A673 (cell line): ENCODE measurements at regions not wholly inside any gene's neighbourhood (a gene's known extent, or its start where the extent isn't known, plus 50 kb on each side); places are given as distances from the start of the nearest gene placed in this dataset.

ENCODE experiments used
- BruUV-seq: library from RNA; stranded (reverse); fragments of 400-500 nt; replicated peaks from 2 replicates; lab custom pipeline; 2021; lab: Mats Ljungman, UMichigan
- CTCF ChIA-PET: fragments of 300-600 bp; sonication (Branson Sonifier 250); formaldehyde crosslinking; loops from one replicate; lab custom pipeline; 2022; ENCODE audit warnings: antibody characterized with exemption; lab: Charles Lee
- POLR2A ChIA-PET: fragments of 300-600 bp; sonication (Branson Sonifier 250); formaldehyde crosslinking; loops from one replicate; lab custom pipeline; 2022; ENCODE audit warnings: antibody characterized with exemption; ENCODE audit not compliant: low non-redundant PET; lab: Charles Lee
- DNase-seq: peaks from one replicate; pipeline ENCODE4 v3.0.0-alpha.2; 2015; ENCODE audit warnings: low spot score
- H3K27ac ChIP-seq: fragments of 200-600 bp; sonication (generic); 2 replicates; pipeline ENCODE4 v1.5.1; 2016; ENCODE audit warnings: mixed run types, low read depth, mild to moderate bottlenecking, mixed read lengths, antibody characterized with exemption, low read length; ENCODE audit not compliant: poor library complexity, severe bottlenecking
- H3K27me3 ChIP-seq: fragments of 200-600 bp; sonication (generic); replicated peaks from 2 replicates; pipeline ENCODE4 v1.6.1; 2017; ENCODE audit warnings: mixed run types, low read depth, mild to moderate bottlenecking, mixed read lengths, antibody characterized with exemption, low read length; ENCODE audit not compliant: insufficient read depth, poor library complexity
- H3K36me3 ChIP-seq: fragments of 200-600 bp; sonication (generic); 2 replicates; pipeline ENCODE4 v1.6.1; 2016; ENCODE audit warnings: mixed run types, mild to moderate bottlenecking, mixed read lengths, antibody characterized with exemption, low read length; ENCODE audit not compliant: insufficient read depth, poor library complexity, severe bottlenecking
- H3K4me1 ChIP-seq: fragments of 200-600 bp; sonication (generic); 2 replicates; pipeline ENCODE4 v1.6.1; 2017; ENCODE audit warnings: mixed run types, mild to moderate bottlenecking, mixed read lengths, antibody characterized with exemption, low read length; ENCODE audit not compliant: insufficient read depth, poor library complexity, severe bottlenecking
- H3K4me3 ChIP-seq: fragments of 200-600 bp; sonication (generic); 2 replicates; pipeline ENCODE4 v1.5.1; 2016; ENCODE audit warnings: low read depth, mixed run types, mild to moderate bottlenecking, mixed read lengths, low read length; ENCODE audit not compliant: poor library complexity, severe bottlenecking
- H3K9me3 ChIP-seq: fragments of 200-600 bp; sonication (generic); 2 replicates; pipeline ENCODE4 v1.6.1; 2016; ENCODE audit warnings: mixed run types, low read depth, mild to moderate bottlenecking, mixed read lengths, antibody characterized with exemption, low read length; ENCODE audit not compliant: poor library complexity, severe bottlenecking
- CTCF ChIP-seq: fragments of 300-800, 200-600 bp; sonication (generic); conservative IDR thresholded peaks from 2 replicates; pipeline ENCODE4 v1.5.1; 2017; ENCODE audit warnings: low read depth, mild to moderate bottlenecking, antibody characterized with exemption, low read length, moderate library complexity, mixed read lengths
- EZH2 ChIP-seq: fragments of 200-600 bp; sonication (generic); IDR thresholded peaks from 2 replicates; pipeline ENCODE4 v1.6.1; 2017; ENCODE audit warnings: borderline replicate concordance, low read depth, mild to moderate bottlenecking, mixed read lengths, antibody characterized with exemption, low read length; ENCODE audit not compliant: poor library complexity, severe bottlenecking
- intact Hi-C: fragments of 100-400 bp; cut with micrococcal nuclease; formaldehyde crosslinking; loops from one replicate; pipeline ENCODE4 v1.10.0; 2022; ENCODE audit not compliant: unreplicated experiment

- Histone ChIP-seq H3K4me3 (no peak overlapping the region), H3K27me3 (no peaks in the 10 kb centered on the region), H3K9me3 (peaks cover 3% of the 10 kb centered on the region), H3K36me3 (no peaks in the 10 kb centered on the region), H3K4me1 (peaks cover 8% of the 10 kb centered on the region), H3K27ac (no peak overlapping the region)
- intact Hi-C loops, result no loop called here
- TF ChIP-seq EZH2 (no peak), CTCF (no peak)
- ChIA-PET CTCF (no interaction called here), POLR2A (no interaction called here)
- BruUV-seq, result no TSS peak
- DNase-seq, result no peak
Measured at GRCh38 chr9:87263291-87263690, 234.4 kb upstream of the DAPK1 start.

- peaks cover 3% of the 10 kb centered on the region for H3K9me3 ChIP-seq
- H3K27ac ChIP-seq, result no peak overlapping the region
- H3K4me3 ChIP-seq, result no peak overlapping the region
- no peaks in the 10 kb centered on the region for H3K36me3 ChIP-seq
- ChIA-PET CTCF (interaction anchor here (0.6 kb wide), 1 partner anchor 767 kb away, joined by 3 read pairs; no protein-coding TSS in a partner anchor), POLR2A (no interaction called here)
- BruUV-seq, result no TSS peak
- H3K27me3 ChIP-seq, result no peaks in the 10 kb centered on the region
- peaks cover 9% of the 10 kb centered on the region for H3K4me1 ChIP-seq
- no peak for DNase-seq
- TF ChIP-seq CTCF (no peak), EZH2 (no peak)
- intact Hi-C loops, result no loop called here
Measured at GRCh38 chr9:87266697-87267096, 231.0 kb upstream of the DAPK1 start.

- ChIA-PET POLR2A (no interaction called here), CTCF (no interaction called here)
- H3K4me3 ChIP-seq, result no peak overlapping the region
- no peak overlapping the region for H3K27ac ChIP-seq
- intact Hi-C loops, result no loop called here
- TF ChIP-seq EZH2 (no peak), CTCF (no peak)
- no peaks in the 10 kb centered on the region for H3K36me3 ChIP-seq
- peaks cover 9% of the 10 kb centered on the region for H3K4me1 ChIP-seq
- DNase-seq, result no peak
- H3K27me3 ChIP-seq, result no peaks in the 10 kb centered on the region
- BruUV-seq, result no TSS peak
- no peaks in the 10 kb centered on the region for H3K9me3 ChIP-seq
Measured at GRCh38 chr9:87267251-87268070, 230.2 kb upstream of the DAPK1 start.
